Pons (tissue), 1 donor: ENCODE measurements at regions not wholly inside any gene's neighbourhood (a gene's known extent, or its start where the extent isn't known, plus 50 kb on each side); places are given as distances from the start of the nearest gene placed in this dataset.
"Not testable (repeated sequence)": the region's sequence is repeated elsewhere in the genome, so short reads cannot be mapped to it uniquely, and the experiment has no call there.

ENCODE experiments used
- DNase-seq: peaks from one replicate; pipeline ENCODE4 v3.0.0-alpha.2; 2016; ENCODE audit warnings: low spot score

DNA sequence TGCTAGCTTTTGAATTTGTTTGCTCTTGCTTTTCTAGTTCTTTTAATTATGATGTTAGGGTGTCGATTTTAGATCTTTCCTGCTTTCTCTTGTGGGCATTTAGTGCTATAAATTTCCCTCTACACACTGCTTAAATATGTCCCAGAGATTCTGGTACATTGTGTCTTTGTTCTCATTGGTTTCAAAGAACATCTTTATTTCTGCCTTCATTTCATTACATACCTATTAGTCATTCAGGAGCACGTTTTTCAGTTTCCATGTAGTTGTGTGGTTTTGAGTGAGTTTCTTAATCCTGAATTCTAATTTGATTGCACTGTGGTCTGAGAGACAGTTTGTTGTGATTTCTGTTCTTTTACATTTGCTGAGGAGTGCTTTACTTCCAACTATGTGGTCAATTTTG, 51.2 kb upstream of the MB21D2 start:
- not testable (repeated sequence) for DNase-seq

DNA sequence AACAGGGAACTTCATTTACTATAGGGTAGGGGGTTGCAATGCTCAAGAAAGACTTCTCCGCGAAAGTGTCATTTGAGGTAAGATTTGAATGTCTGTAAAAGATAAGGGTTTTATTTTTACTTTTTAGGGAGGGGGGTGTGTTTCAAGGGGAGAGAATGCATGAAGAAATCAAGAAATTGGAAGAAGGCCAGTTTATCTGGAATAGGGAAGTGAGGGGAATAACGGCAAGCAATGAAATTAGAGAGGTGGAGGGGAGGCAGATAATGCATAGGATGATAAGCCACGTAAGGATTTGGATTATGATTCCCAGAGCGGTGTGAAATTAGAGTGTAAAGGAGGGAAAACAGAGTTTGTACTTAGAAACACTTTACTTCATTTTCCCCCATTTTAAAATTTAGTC, 63.0 kb upstream of the MB21D2 start:
- no peak for DNase-seq

- no peak for DNase-seq
These were observed 68.7 kb upstream of the MB21D2 start for GRCh38 chr3:192986379-192986778.

- no peak for DNase-seq
These were observed 73.7 kb upstream of the MB21D2 start for GRCh38 chr3:192991356-192991755.

- DNase-seq: no peak
These were observed 74.7 kb upstream of the MB21D2 start for GRCh38 chr3:192992361-192992760.

GRCh38 chr3:192993411-192993810, 75.8 kb upstream of the MB21D2 start:
- no peak for DNase-seq

DNA sequence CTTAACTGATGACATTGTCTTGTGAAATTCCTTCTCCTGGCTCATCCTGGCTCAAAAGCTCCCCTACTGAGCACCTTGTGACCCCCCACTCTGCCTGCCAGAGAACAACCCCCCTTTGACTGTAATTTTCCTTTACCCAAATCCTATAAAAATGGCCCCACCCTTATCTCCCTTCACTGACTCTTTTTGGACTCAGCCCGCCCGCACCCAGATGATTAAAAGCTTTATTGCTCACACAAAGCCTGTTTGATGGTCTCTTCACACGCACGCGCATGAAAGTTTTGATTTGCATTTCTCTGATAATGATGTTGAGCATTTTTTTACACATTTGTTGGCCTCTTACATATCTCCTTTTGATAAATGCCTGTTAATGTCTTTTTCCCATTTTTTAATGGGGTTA, 83.5 kb upstream of the MB21D2 start:
- DNase-seq: not testable (repeated sequence)

- DNase-seq: not testable (repeated sequence)
These were observed 86.0 kb upstream of the MB21D2 start for GRCh38 chr3:193003624-193004023.

DNA sequence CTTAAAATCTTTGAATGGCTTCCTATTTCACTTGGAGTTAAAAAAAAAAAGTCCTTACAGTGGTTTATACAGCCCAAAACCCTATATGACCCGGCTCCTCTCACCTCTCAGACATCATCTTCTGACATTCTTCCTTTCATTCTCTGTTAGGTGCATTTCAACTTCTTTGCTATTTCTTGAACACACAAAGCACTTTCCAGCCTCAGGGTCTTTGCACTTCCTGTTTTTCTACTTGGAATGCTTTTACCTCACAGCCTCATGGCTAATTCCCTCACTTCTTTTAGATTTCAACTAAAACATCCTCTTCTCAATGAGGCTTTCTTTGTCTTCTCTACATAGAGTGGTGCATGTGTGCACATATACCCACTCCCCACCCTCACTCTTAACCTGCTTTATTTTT, 91.0 kb upstream of the MB21D2 start:
- DNase-seq: no peak

GRCh38 chr3:193010191-193010590, 92.5 kb upstream of the MB21D2 start:
- DNase-seq: peak; percentile 5

- no peak for DNase-seq
These were observed 94.3 kb upstream of the MB21D2 start for GRCh38 chr3:193011958-193012357.

DNA sequence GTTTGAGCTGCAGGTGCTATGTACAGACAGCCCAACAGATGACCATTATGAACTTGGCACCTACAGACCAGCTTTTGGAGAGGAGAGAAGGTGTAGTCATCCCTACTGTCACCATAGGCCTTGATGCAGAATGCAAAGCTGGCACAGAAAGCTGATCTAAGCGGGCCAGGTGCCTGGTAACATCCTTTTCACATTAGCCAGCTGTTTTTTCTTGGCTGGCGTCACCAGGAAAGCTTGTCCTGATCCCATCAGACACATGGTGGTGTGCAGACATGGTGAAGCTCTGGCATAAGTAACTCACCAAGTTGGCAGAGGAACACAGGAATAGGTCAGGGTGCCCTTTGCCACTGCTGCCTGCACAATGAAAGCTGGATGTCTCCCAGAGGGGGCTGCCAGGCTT, 97.2 kb upstream of the MB21D2 start:
- DNase-seq: no peak

DNA sequence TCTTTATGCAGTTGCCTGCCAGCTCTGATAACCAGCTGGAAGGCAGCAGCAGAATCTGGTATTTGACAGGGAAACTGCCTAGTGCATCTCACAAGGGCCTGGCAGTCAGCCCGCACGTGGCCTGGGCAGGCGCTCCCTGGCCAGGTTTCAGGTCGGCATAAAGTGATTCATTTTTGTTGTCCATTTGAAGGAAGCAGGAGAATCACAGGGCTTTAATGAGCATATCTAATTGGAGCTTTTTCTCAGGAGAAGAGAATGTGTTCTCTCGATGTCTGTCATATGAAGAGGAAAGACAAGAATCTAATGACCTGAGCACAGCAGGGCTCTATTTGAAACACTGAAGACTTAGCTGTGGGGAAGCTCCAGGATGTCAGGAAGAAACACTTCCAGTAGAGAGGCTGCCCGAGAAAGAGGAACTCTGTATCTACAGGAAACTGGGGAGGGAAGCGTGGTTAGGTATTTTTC, 98.8 kb upstream of the MB21D2 start:
- no peak for DNase-seq

DNA sequence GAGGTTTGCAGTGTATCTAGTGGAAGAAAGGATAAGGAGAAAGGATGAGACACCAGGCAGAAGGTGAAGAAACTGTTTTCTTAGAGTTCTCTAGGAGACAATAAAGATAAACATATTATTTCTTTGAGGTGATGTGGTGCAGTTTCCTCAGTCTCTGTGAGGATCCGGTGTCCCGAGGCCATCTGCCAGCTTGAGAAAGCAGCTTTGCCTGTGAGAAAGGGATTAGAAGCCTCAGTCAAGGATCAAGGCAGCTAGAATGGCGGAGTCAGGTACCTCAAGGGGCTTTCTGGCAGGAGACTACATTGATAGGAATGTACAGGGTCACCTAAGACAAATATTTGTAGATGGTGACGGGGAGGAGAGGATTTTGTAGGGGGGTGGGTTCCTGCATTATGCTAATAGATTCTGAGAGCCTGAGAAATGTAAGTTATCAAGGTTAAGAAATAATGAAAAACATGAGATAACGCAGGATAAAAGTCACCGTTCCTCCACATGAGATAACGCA, 103.9 kb upstream of the MB21D2 start:
- DNase-seq: no peak

GRCh38 chr3:193023218-193023617, 105.6 kb upstream of the MB21D2 start:
- DNase-seq: no peak

DNA sequence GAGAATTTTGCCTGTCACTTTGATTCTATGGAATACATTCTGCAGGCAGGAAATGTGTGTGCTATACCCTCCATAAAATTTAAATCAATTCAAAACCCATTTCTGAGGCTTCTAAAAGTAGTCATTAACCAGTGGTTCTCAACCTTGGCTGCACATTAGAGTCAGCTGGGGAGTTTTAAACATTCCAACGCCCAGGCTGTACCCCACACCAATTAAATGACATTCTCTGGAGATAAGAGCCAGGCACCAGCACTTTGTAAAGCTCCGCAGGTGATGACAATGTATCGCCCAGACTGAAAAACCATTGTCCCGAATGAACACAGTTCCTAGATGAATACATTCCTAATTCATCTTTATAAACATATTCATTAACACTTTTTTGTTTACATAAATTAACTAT, 110.6 kb upstream of the MB21D2 start:
- DNase-seq: no peak

- DNase-seq: no peak
These were observed 112.1 kb upstream of the MB21D2 start for GRCh38 chr3:193029800-193030199.

DNA sequence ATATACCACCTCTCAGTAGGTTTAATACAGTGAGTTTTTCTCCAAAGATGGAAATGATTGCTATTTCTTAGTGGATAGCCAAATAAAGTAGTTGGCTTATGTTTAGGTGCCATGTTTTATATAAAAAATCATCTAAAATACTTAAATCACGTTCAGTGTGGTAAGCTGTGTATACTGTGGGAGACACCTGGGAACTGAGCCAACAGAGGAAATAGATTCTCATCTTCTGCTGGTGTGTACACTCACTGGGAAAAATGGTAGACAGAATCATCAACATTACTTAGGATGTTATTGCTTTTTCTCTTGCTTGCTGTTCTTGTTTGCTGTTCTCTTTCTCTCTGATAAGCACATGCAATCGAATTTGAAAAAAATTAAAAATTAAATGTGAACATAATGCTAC, 112.6 kb upstream of the MB21D2 start:
- no peak for DNase-seq

DNA sequence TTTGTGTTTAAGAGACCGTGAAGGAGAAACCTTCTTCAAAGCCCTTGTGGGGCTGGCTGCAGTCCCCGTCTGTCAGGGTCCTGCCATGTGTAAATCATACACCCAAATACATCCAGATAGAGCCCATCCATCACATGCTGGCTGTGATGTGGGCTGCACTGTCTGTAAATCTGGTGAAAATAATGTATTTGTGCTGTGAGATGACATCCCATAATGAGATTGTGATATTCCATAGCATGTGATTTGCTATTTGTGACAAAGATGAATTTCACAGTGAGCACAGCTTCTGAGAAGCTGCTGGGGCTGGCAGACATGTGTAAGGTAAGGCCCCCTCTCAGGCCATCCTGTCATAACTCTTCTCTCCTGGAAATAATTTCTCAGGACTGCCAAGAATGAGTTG, 114.3 kb upstream of the MB21D2 start:
- DNase-seq: no peak

- no peak for DNase-seq
These were observed 115.6 kb upstream of the MB21D2 start for GRCh38 chr3:193033226-193033780.

- DNase-seq: not testable (repeated sequence)
These were observed 120.2 kb upstream of the MB21D2 start for GRCh38 chr3:193037828-193038227.

GRCh38 chr3:193039058-193039457, 121.4 kb upstream of the MB21D2 start:
- no peak for DNase-seq

- DNase-seq: peak; percentile 55
These were observed 123.4 kb upstream of the MB21D2 start for GRCh38 chr3:193040836-193041672.

- no peak for DNase-seq
These were observed 128.7 kb upstream of the MB21D2 start for GRCh38 chr3:193046371-193046770.
